PC-9 (cell line): ENCODE measurements at regions not wholly inside any gene's neighbourhood (a gene's known extent, or its start where the extent isn't known, plus 50 kb on each side); places are given as distances from the start of the nearest gene placed in this dataset.

Source experiments
- CTCF ChIP-seq: fragments of 200-600 bp; sonication (generic); conservative IDR thresholded peaks from 2 replicates; pipeline ENCODE4 v1.6.1; 2017; ENCODE audit warnings: mixed run types, antibody characterized with exemption, mild to moderate bottlenecking, moderate library complexity
- EZH2 ChIP-seq: fragments of 200-600 bp; sonication (generic); IDR thresholded peaks from 2 replicates; pipeline ENCODE4 v1.8.0; 2017; ENCODE audit warnings: antibody characterized with exemption, low read depth

- TF ChIP-seq EZH2 (no peak), CTCF (no peak)
These were observed 318.3 kb downstream of the GLUD2 start for GRCh38 chrX:121365572-121366161.
